GM19397 (cell line): ENCODE measurements at regions not wholly inside any gene's neighbourhood (a gene's known extent, or its start where the extent isn't known, plus 50 kb on each side); places are given as distances from the start of the nearest gene placed in this dataset.
A peak's percentile ranks its signal among the peaks of the same experiment; 100 is the strongest.
"Not testable (repeated sequence)": the region's sequence is repeated elsewhere in the genome, so short reads cannot be mapped to it uniquely, and the experiment has no call there.

Source experiments
- ATAC-seq: cut with Tn5 transposase; IDR thresholded peaks from one replicate; pipeline ENCODE4 v1.9.1; 2021; ENCODE audit warnings: mild to moderate bottlenecking, moderate library complexity; ENCODE audit not compliant: unreplicated experiment

- no peak for ATAC-seq
These were observed 109.2 kb downstream of the OSTF1 start for GRCh38 chr9:75197561-75197960.

DNA sequence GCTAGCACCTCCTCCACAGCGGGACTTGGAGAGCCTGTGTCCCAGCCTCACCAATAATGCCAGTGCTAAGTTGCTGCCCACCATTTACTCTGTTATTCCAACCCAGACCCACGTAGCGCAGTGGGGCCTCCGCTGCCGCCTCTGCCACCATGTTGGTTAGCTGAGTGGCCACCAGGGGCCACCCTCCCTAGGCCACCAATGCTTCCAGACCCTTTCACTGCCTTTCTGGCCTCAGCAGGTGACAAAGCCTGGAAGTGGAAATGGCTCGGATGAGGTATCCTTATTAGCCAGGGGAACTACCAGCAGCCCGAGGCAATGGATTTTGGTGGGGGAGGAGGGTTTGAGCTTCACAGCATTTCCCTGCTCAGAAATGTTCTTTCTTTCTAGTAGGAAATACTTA is 110.1 kb downstream of the OSTF1 start:
- no peak for ATAC-seq

DNA sequence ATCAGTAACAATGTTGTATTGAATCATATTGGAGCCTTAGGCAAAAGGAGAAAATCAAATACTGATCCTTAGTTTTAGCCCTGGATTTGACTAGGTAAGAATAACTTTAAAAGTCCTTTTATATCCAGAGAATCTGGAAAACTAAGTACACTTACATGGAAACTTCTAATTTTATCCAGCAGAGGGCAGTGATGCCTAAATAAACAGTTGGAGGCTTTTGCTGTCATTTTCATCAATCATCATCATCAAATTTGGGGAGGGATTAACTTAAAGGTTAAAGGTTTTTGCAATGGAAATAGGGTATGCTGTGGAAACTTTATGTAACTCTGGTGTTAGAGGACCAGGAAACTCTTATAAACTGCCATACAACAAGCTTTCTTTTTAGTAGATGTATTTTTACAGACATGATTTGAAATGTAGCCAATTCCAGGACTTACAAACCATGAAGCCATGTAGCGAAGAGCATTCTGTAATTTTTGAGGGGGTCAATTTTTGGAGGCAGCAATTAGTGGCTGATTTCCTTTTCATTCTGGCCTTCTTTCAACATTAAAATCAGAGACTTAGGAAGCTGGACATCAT is 112.7 kb downstream of the OSTF1 start:
- ATAC-seq, result no peak

DNA sequence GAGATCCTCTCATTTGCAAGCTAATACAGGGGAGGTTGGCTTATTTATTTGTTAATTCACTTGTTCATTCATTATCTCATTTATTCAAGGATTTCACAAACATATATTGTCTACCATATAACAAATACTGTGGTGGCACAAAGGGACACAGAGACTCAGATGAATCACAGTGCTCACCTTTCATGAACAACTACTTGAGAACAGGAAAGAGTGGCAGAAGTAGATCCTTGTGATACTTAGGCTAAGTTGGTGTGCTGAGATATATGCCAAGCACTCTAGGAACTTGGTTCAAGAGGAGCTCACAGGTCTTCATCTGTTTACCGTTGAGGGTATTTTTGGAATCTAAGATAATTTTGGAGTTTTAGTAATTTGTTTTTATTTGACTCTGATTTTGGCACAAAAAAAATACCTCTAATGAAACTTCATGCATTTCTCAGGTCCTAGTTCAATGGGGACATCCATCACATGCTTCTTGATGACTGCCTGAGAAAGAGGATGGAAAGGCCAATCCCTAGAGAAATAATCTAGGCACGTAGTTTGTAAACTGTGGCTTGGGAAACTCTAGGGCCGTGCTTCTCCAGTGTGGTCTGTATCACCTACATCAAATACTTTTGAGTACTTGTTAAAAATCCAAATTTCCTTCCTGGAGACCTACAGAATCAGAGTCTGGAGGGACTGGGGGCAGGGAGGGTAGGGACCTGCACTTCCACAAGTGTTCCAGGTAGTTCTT is 113.3 kb downstream of the OSTF1 start:
- no peak for ATAC-seq

GRCh38 chr9:75207997-75208396 is 119.7 kb downstream of the OSTF1 start:
- ATAC-seq, result not testable (repeated sequence)

- ATAC-seq, result no peak
These were observed 121.9 kb downstream of the OSTF1 start for GRCh38 chr9:75210215-75210614.

DNA sequence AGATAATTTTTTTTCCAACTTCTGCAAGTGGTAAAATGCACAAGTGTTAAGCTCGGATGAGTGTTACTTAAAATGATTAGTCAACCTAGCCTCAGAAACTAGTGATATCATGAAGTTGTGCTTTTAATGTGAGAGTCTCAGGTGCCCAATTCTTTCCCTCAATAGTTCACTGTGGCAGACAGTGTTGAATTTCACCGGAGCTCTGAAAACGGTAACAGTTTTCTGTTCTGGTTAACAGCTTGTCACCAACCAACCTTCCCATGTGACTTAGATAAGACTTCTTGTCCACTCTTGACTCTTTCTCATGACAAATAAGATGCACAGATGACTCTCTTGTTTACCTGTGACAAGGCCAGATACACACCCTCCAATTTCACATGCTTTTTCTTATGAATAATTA is 125.5 kb downstream of the OSTF1 start:
- no peak for ATAC-seq

- ATAC-seq, result no peak
These were observed 138.3 kb downstream of the OSTF1 start for GRCh38 chr9:75226403-75227139.

DNA sequence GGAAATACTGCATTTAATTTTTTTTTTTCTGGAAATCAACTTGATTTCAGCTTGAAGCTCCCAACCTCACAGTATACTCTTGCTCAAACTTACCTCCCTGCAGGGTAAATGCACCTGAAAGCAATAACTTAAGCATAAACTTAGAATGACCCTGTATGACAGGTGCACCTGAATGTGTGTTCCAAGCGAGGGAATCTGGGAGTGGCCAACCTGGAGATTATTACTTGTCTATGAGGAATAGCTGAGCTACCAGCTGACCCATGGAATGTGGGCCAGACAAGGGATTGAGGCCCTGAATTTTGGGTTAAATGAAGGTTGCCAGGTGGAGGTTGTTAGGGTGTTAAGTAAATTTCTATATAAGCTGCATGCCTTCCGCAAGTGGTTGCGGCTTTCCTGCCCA is 140.6 kb downstream of the OSTF1 start:
- ATAC-seq, result no peak

- ATAC-seq, result no peak
These were observed 141.5 kb downstream of the OSTF1 start for GRCh38 chr9:75229605-75230332.

DNA sequence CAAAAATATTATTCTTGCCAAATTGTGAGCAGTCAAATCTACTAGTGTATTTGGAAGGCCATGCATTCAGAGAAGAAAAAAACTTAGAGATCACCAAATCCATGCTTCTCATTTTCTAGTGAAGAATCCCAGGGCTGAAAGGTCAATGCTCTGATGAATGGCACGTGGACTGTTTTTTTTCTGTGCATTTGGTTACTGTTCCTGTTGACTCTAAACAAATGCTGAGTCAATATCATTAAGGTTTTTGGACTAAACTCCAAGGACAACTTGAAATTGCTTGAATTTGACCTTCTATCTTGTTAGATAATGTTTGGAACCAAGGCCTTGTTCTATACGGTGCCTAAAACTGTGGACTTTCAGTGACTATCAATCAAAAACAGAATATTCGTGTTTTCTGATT is 142.2 kb downstream of the OSTF1 start:
- no peak for ATAC-seq

DNA sequence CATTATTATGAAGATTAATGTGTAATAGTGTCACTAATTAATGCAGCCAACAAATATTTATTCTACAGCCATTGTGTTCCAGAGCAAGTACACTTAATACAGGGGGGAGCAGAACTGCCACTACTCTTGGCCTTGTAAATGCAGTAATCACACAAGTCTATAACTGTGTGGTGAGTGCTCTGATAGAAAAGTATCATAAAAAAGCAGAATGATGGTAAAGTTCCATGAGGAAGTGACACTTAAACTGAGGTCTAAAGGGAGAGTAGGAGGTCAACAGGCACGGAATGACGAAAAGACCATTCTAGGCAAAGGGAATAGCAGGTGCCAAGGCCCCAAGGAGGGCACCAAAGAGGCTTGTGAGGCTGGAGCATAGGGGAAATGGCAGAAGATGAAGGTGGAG is 142.9 kb downstream of the OSTF1 start:
- ATAC-seq, result no peak

- no peak for ATAC-seq
These were observed 144.7 kb downstream of the OSTF1 start for GRCh38 chr9:75233011-75233410.

GRCh38 chr9:75235632-75236031 is 147.3 kb downstream of the OSTF1 start:
- ATAC-seq, result no peak

DNA sequence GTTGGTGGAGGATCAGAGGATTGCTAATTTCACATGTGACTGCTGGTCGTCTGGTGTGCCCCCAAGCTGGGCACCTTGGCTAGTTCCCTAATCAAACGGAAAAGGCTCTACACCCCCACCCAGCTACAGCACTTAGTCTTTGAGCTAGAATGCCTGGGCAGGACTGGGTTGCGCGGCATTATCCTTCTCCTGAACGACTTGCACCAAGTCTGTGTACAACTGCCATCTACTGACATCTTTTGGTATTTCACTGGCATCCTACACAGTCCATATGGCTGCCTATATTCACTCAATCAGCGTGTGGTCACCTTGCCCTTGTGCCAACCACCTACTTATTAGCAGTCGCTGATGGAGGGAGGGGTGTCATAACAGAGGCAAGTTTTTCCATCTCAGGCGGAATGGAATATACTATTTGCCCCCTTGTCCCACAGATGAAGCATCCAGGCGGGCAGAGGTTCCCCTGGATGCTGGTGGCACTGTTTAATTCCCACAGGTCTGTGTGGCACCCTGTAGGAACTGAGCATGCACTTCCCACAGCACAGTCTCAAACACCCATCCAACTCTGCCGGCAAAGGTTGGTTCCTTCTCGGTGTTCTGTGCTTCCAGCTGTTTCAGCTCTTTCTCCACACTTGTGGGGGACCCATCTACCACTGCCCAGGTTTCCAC is 150.1 kb downstream of the OSTF1 start:
- ATAC-seq, result peak; percentile 80

GRCh38 chr9:75239176-75239575 is 150.9 kb downstream of the OSTF1 start:
- ATAC-seq, result no peak

GRCh38 chr9:75242426-75242825 is 154.1 kb downstream of the OSTF1 start:
- ATAC-seq, result no peak

DNA sequence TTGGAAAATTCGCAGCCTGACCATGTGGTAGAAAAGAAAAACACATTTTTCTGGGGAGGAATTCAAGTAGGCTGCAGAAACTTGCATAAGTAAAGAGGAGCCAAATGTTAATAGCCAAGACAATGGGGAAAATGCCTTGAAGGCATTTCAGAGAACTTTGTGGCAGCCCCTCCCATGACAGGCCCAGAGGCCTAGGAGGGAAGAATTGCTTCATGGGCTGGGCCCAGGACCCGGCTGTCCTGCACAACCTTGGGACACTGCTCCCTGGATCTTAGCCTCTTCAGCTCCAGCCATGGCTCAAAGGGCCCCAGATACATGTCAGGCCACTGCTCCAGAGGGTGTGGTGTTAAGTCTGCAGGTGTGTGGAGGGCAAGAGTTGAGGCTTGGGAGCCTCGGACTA is 158.6 kb downstream of the OSTF1 start:
- no peak for ATAC-seq

DNA sequence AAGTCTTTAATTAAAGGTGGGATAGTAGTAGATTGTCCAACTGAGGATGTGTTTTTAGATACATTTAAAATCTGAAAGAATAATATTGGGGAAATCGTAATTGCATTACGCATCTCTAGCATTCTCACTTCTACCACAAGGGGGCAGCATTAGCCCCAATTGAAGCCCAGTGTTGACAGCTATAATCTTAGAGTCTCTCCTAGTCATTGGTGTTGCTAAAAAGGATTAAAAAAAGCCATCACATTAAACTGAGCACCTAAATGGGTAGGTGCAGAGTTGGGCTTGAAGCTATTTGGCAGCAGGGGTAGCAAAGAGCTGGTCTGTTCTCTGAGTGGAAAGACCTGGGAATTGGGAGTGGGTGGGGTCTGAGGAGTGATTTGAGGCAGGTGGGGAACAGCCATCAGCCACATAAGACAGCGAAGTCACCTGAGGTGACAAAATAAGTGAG is 177.2 kb downstream of the OSTF1 start:
- peak; percentile 71 for ATAC-seq

DNA sequence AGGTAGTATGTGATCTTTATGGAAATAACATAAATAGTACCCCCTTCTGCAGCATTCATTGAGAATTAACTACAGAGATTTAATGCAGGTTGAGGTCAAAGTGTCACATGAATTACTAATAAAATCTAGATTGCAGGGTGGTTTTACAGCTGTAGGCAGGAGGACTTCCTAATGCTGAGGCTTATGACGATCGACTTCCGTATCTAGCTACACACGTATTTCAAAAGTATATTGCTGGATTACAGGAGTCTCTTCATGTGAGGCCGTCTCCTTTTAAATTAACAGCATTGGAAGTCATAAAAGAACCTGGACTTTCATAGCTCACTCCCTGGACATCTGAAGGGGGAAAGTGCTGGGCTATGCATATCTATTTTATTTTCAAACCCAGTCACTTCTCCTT is 180.9 kb downstream of the OSTF1 start:
- ATAC-seq, result no peak

DNA sequence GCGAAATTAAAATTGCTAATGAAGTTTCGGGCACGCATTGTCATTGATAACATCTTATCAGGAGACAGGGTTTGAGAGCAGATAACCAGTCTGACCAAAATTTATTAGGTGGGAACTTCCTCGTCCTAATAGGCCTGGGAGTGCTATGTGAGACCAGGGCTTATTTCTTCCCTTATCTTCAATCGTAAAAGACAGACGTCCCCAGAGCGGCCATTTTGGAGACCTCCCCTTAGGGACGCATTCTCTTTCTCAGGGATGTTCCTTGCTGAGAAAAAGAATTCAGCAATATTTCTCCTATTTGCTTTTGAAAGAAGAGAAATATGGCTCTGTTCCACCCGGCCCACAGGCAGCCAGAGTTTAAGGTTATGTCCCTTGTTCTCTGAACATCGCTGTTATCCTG is 184.7 kb downstream of the OSTF1 start:
- ATAC-seq, result not testable (repeated sequence)
